DMS53 treated with DMSO at 0.1 percent for 48 hours (cell line): ENCODE measurements at regions not wholly inside any gene's neighbourhood (a gene's known extent, or its start where the extent isn't known, plus 50 kb on each side); places are given as distances from the start of the nearest gene placed in this dataset.

Source experiments
- DNase-seq: peaks from one replicate; lab custom pipeline; 2025; ENCODE audit not compliant: unreplicated experiment; lab: John Stamatoyannopoulos, UW

DNA sequence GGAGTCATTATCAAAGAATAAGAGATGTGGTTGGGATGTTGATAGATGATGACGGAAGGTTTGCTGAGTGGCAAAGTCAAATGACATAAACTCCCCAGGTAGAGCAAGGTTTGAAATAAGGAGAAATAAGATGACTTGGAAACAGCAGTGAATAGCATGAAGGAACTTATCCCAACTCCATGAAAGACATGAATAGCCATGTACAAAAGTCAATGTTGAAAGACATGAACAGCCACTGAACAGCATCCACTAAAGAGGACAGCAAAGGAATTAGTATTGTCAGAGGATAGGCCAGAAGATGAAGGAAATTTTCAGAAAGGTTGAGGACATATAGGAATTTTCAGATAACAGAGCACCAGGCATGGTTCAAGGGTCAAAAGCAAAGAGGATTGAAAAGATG is 286.0 kb upstream of the FBXL7 start:
- no peak for DNase-seq

DNA sequence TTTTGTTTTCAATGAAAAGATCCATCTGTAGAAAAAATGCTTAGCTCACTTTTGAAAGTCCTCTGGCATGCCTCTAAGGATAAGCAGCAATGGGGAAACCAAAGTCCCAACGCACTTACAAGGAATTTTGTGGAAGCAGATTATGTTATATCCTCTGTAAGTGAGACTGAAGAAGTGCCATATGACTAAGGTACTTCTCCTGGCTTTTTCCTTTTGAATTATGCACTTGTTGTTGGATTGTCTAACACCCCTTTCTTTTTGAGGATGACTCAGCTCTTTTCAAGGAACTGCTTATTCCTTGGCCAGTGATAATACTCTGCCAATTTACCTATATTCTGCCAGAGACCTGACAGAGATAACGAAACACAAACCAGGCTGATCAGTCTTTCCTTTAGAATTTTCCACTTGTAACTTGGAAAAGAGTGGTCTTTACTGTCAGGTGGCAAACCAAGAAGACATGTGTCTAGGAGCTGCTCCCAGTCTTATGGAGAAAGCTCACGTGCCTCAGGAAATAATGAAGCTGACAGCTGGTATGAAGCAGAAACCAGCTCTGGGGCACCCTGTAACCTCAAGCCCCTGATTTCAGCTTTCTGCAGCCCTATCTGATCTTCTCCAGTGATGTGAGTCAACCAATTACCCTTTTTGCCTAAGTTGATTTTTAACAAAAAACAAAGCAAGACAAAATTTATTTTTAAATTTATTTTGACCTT is 290.8 kb upstream of the FBXL7 start:
- DNase-seq, result no peak

DNA sequence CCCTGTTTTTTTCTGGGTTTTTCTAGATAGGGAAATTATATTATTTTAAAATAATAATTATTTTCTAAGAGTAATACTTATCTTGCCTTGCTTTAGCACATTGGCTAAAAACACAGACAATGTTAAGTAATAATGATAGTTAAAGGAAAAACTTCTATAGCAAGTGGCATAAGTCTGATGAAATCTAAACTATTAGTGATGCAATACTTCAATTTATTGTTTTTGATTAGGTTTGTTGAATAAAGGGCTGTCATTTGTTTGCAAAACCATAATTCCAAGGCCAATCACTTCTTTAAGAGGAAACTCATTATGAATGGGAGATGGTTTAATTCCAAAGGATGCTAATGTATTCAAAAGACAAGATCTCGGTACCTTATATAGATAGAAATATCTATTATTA is 293.8 kb upstream of the FBXL7 start:
- DNase-seq, result no peak

DNA sequence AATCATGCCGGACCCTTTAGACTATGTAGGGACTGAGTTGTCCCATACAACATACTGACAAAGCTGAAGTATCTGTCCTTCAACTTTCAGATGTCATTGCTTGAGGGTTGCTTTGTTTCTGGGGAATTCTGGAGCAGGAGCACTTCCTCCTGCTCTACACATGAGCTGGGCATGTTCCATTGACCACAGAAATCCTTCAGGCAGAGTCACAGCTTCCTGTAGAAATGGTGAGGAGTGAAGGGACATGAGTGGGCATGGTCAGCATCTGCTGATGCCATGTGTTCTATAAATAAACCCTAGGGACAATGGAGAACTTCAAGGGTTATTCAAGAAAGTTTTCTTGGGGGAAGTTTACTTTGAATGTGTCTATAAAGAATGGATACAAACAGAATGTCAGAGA is 296.6 kb upstream of the FBXL7 start:
- DNase-seq, result no peak

DNA sequence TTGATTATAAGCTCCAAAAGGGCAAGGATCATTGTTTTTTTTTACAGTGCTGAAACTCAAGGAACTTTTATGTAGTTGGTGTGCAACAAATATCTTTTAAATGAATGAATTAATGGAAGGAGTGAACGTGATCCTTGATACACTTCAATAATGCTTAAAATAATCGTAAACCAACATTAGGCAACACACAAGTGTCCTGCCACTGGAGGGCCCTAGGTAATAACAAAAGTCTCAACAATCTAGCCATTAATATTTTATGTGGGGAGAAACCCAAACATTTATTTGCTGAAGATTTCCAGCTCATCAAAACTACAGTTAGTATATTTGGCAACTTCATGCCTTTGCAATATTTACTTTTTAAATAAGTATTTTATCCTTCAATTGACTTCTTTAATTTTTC is 309.0 kb upstream of the FBXL7 start:
- no peak for DNase-seq

DNA sequence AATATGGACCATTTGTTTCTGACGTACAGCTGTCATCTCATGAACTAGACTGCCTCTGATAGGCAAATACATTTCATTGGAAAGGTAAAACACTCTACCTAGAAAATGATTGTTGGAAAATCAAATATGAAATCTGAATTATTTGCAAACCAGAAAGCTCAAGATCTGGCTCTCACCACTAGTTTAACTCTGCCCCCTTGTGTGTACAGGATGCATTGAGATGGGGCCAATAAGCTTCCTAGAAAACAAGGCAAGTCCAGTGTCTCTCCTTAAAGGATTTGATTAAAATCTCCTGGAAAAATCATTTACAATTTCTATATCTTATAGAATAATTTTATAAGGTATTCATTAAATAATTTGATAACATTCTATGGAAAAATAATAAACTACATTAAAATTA is 311.9 kb upstream of the ANKH start:
- no peak for DNase-seq

DNA sequence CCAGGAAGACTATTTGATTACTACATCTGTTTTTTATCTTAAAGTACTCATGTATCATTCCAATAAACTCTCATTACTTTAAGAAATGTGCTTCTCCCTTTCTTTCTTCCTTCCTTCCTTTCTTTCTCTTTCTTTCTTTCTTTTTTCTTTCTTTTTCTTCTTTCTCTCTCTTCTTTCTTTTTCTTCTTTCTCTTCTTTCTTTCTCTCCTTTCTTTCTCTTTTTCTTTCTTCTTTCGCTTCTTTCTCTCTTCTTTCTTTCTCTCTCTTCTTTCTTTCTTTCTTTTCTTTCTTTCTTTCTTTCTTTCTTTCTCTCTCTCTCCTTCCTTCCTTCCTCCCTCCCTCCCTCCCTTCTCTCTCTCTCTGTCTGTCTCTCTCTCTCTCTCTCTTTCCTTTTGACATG is 298.6 kb upstream of the ANKH start:
- no peak for DNase-seq

DNA sequence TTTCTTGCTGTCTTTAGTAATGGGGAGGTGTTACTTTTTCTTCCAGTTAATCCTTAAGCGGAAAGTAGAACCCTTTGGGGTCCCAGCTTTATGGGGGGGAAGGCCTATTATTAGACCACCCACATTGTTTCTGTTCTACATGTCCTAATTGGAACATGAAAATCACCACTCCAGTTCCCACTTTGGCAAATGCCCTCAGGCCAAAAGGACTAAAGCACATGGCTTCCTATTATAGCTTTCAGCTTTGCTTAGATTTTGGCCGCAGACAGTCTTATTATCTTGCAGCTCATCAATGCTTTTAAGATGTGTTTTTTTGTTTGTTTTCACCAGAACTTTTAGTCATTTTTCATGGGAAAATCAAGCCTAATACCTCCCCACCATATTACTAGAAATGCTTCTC is 296.8 kb upstream of the ANKH start:
- no peak for DNase-seq

DNA sequence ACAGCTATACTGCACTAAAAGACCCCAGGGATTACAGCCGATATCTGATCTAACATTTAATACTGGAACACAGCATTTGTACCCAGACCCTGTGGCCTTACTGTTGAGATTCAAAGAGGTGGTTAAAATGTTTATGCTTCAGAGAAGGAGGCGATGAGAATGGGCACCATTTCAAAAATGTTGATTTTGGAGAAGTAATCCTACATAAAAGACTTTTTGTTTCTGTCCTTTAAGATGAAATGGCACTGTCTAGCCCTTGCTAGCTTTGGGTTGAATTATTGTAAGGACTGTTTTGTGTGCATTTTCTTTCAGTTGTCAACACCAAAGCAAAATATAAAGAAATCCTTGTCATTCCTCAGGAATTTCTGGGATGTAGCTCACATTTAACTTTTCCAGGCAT is 288.5 kb upstream of the ANKH start:
- no peak for DNase-seq

DNA sequence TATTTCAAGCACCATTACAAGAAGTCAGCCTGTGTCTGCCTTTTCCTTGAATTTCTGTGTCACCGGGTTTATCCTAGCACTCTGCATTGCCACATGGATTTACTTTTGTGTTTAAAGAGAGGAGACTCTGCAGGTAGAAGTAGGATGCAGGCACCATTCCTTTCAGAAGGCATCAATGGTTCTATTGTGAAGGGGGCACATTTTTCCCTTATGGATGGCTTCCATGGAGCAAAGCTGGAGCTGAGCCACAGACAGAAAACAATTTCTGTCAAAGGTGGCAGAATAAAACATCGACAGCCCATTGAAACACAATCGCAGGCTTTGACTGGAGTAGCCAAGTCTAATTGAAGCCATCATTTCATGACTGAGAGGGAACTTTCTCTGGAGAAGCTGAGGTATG is 288.0 kb upstream of the ANKH start:
- DNase-seq, result no peak

DNA sequence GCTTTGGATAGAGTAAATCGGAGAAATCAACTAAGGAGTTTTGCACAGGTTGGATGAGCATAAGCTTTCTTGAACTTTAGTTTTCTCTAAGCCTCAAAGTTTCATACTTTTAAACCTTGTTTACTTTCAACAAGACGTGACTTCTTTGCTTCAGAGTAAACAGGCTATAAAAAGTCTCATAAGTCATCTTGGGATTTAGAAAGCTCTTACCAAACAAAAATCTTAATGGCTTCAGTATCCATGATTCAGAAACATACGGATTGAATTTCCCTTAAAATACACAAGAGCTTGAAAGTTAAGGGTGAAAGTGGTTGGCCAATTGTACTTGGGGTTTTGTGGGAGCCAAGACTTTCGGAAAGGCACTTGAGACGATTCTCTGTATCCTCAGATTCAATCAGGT is 270.9 kb upstream of the ANKH start:
- no peak for DNase-seq

DNA sequence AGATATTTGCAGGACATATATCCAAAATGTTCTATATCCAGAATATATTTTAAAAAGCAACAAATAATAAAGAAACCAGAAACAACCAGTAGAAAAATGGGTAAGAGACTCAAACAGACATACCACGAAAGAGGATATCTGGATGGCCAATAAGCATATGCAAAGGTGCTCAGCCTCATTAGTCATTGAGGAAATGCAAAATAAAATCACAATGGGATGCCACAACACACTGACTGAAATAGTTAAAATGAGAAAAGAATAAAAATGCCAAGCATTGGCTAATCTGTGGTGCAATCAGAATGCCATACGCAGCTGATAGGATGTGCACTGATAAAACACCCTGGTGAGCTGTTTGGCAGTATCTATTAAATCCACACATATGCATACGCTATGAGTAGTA is 265.8 kb upstream of the ANKH start:
- DNase-seq, result no peak

DNA sequence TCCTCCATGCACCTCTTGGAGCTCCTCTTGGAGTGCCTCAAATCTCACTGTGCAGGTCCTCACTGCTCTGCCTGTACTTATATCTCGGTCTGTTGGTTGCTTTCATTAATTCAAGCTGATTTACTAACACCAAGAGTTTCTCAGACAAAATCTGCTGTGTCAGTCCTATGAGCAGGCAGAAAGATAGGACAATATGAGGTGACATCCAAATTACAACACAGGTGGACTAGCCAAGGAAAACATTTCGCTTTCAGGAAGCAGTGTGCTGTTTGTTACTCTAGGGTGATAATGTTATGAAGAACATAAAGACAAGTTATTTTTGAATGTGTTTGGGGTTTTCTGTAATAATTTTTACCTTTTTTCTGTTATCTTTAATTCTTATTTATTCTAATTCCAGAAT is 264.1 kb upstream of the ANKH start:
- no peak for DNase-seq

DNA sequence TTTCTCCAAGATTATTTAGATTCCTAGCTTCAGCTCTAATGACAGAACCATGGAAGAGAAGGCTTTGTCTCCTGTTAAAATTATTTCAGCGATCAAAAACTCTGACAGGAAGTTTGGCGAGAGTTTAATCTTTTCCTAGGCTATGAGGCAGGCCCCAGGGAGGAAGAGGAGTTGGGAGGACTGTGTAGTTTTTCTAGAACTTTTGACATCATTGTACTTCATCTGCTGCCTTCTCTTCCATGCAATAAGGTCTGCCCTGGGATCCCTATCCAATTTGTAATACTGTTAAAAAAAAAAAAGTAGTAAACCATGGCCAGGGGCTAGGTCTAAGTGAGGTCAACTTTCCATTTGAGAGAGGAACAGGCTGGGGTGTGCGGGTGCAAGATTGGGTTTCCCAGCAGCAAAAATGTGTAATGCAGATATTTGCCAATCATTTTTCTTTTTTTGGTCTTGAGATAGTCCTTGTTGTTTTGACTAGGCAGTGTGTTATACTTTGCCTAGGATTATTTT is 261.9 kb upstream of the ANKH start:
- no peak for DNase-seq

DNA sequence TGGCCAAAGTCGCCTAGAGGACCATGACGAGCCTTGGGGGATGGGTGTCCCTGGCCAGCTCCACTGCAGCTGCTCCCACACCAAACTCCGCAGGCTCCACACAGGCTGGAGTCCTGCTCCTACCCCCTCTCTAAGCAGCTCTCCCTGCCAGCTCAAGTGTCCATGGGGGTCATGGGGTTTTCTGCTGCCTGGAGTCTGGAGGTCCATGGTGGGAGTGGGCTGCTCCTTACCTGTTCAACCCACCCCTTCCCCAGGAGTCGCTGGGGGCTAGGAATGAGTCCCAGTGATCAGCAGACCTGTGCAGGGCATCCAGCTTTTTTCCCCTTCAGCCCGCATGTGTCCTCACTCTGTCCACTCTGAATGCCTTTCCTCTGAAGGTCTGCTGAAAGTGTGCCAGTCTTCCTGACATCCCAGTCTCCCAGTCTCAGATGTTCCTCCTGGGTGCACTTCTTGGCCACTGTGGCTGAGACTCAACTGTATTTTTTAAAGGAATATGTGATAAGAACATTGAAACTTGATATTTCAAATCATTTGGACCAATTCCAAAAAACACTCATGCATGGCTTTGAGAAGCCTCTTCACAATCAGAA is 261.3 kb upstream of the ANKH start:
- no peak for DNase-seq

DNA sequence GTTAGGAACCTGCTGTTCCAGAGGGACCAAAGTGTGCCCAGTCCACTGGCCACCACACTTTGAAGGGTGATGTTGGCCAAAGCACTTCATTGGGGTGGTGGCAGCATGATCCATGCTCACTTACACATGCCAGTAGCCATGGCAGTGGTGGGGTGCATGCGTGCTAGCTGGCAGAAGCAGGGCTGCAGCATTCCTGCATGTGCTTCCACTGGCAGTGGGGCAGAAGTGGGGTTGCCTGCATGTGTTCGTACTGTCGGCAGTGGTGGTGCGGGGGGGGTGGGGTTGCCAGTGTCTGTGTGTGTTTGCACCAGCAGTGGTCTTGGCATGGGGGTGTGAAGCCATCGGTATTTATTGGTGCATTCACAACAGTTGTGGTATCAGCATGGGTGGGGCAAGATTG is 260.3 kb upstream of the ANKH start:
- no peak for DNase-seq

DNA sequence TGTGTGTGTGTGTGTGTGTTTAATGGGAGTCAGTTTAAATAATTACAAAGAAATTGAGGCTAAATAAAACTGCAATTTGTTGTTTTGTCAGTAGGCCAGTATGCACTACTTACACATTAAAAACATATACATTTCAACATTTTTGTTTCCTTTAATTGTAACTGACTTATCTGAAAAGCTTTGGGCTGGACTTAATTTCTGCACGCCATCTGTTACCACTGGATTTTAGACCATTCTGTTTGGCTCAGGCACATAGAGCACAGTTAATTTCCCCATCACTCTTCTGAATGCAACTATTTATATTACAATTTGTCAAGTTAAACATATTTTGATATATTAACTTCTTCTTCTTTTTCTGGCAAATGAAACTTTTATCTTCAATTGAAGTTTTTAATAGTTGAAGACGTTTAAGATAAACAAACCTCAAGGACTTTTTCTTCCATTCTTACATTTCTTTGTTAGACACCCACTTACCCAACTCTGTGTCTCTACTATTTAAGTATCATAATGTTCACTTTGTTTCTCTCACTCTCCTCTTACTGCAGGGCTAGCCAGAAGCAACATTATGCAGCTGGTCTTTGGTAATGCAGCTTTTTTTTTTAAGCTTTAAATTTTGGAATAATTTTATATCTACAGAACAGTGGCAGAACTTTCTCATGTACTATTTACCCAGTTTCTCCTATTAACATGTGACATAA is 253.4 kb upstream of the ANKH start:
- DNase-seq, result no peak

DNA sequence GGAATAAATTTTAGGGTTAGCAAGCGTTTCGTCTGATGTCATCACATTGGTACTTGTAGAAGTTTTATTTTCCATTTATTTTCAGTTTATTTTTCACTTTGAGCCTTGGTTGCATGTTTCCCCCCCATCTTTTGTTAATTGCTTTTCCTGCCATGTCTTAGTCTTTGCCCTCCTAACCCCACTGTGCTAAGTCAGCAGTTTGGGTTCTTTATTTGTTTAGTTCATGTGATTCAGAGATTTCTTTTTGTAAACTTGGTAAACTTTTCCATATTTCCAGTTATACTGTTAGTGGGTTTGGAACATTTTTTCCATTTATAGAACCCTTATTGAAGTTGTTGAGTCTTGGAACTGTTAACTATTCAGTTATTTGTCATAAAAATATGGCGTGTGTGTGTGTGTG is 252.9 kb upstream of the ANKH start:
- DNase-seq, result no peak

DNA sequence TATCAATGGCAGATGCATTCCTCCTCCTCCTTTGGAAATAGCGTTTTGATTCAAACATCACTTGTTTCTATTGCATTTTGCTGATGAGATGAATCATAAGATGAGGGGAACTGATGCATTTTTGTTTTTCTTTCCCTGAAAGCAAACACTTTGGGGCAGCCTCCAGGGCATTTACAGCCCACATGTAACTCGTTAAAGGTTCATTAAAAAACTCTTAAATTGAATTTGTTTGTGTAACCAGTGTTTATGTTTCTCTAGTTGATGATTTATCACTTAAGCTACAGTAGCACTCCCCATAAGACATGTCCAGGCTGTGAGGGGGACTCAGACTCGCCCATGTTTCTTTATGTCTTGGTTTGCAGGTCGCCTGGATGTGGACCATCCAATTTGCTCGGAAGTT is 246.1 kb upstream of the ANKH start:
- no peak for DNase-seq

DNA sequence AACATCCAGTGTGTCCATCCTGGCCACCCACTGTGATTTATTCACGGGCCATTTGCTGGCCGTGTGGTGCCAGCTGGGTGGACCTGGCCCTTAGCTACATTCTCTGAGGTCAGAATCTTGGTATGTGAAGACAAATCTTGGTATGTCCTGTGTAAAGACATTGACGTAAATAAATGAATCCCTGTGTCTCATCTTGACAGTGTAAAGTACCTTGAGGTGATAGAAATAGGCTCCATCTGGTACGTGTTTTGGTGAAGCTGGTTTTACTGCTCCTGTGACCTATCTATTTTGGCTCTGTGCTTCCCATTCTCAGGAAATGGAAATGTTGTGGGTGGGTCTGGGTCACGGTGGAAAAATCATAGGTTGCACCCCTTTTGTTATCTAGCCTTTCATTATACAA is 245.4 kb upstream of the ANKH start:
- DNase-seq, result no peak

DNA sequence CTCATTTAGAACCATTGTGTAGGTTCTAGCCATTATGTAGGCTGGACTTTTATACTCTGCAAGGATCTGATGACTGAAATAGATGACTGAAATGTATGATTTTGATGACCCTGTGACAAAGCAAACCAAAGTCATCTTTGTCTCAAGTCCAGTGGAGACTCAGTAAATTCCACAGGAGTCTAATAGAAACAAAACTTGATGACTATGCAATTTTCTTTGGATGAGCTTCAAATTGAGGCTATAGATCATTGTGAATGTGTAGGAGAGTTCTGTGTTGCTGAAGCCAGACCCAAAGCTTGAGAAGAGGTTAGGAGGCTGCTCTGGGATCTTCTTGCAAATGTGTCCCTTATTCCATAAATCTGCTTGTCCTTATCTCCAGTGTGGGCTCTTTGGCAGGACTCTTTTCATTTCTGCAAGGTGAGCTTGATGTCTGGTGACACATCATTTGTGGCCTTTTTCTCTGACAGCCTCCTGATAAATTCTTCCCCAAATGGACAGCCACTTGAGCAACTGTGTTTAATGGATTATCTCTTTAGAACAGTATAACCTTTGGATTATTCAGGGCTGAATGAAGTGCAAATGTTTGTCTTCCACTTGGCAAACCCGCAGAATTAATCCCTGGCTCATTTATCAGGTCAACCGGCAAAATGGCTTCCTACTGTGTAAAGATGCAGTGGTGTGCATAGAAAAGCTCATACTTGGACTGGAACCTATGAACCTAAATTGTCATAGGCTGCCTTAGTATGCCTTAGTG is 235.1 kb upstream of the ANKH start:
- DNase-seq, result no peak
